ENCODE measurements at regions not wholly inside any gene's neighbourhood (a gene's known extent, or its start where the extent isn't known, plus 50 kb on each side); places are given as distances from the start of the nearest gene placed in this dataset.
"Not testable (repeated sequence)": the region's sequence is repeated elsewhere in the genome, so short reads cannot be mapped to it uniquely, and the experiment has no call there.

DNA sequence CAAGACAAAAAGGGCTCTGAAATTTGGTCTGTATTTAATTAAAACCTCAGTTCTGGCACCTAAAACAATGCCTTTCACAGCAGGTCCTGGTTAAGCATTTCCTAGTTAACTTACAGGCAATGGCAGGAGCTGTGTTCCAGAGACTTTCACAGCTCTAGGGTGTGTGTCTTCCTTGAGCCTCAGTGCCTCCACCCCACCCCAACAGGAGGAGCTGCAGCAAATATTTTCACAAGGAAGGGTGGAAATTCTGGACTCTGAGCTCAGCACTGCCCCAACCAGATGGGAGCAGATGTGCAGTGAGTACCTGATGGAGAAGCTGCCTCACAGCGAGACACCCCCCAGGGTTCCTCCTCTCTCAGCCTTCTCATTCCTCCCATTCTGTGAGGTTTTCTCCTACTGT, 106.3 kb upstream of the SPATA12 start:
- DNase-seq (ENCODE audit: low read depth): no peak
- TF ChIP-seq, protein P1, sequence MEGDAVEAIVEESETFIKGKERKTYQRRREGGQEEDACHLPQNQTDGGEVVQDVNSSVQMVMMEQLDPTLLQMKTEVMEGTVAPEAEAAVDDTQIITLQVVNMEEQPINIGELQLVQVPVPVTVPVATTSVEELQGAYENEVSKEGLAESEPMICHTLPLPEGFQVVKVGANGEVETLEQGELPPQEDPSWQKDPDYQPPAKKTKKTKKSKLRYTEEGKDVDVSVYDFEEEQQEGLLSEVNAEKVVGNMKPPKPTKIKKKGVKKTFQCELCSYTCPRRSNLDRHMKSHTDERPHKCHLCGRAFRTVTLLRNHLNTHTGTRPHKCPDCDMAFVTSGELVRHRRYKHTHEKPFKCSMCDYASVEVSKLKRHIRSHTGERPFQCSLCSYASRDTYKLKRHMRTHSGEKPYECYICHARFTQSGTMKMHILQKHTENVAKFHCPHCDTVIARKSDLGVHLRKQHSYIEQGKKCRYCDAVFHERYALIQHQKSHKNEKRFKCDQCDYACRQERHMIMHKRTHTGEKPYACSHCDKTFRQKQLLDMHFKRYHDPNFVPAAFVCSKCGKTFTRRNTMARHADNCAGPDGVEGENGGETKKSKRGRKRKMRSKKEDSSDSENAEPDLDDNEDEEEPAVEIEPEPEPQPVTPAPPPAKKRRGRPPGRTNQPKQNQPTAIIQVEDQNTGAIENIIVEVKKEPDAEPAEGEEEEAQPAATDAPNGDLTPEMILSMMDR (IDR thresholded peaks at IDR 0.05; ENCODE audit: control insufficient read depth, insufficient read depth, low read depth, low read length, missing control alignments): no peak
- no peak overlapping the region for H3K4me3 ChIP-seq (ENCODE audit: control insufficient read depth, low read depth, low read length)

- no peak for DNase-seq (ENCODE audit: low read depth)
- TF ChIP-seq, protein P1 (IDR thresholded peaks at IDR 0.05; ENCODE audit: control insufficient read depth, insufficient read depth, low read depth, low read length, missing control alignments): no peak
- no peak overlapping the region for H3K4me3 ChIP-seq (ENCODE audit: control insufficient read depth, low read depth, low read length)
Measured at GRCh38 chr3:56952846-56953245, 107.6 kb upstream of the SPATA12 start.

DNA sequence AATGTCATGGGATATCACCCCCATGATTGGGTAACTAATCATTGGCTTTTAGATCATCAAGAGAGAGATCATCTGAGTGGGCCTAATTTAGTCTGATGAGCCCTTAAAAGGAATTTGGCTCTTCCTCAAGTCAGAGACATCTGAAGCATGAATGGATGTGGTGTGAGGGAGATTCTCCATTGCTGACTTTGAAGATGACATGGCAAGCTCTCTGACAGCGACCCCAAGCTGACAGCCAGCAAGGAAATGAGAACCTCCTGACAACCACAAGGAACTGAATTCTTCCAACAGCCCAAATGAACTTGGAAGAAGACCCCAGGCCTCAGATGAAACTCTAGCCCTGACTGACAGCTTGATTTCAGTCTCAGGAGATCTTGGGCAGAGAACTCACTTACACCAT, 108.4 kb upstream of the SPATA12 start:
- no peak overlapping the region for H3K4me3 ChIP-seq (ENCODE audit: control insufficient read depth, low read depth, low read length)
- TF ChIP-seq, protein P1 (IDR thresholded peaks at IDR 0.05; ENCODE audit: control insufficient read depth, insufficient read depth, low read depth, low read length, missing control alignments): no peak
- no peak for DNase-seq (ENCODE audit: low read depth)

DNA sequence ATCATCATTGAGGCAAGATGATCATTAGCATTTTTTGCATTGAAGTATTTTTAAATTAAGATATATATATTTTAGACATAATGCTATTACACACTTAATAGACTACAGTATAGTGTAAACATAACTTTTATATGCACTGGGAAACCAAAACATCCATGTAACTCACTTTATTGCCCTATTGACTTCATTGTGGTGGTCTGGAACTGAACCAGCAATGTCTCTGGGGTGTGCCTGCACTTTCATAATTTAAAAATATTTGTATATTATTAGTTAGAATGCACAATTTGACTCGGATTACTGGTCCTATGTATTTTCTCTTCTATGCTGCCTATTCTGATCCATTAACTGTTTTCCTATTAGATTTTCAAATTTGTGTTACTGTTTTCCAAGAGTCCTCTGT, 109.1 kb upstream of the SPATA12 start:
- TF ChIP-seq, protein P1 (IDR thresholded peaks at IDR 0.05; ENCODE audit: control insufficient read depth, insufficient read depth, low read depth, low read length, missing control alignments): no peak
- DNase-seq (ENCODE audit: low read depth): no peak
- no peak overlapping the region for H3K4me3 ChIP-seq (ENCODE audit: control insufficient read depth, low read depth, low read length)

- H3K4me3 ChIP-seq (ENCODE audit: control insufficient read depth, low read depth, low read length); DNase-seq (ENCODE audit: low read depth): not testable (repeated sequence)
Measured at GRCh38 chr3:56945378-56945777, 115.1 kb upstream of the SPATA12 start.

GRCh38 chr3:56942523-56942922, 117.9 kb upstream of the SPATA12 start:
- TF ChIP-seq, protein P1 (IDR thresholded peaks at IDR 0.05; ENCODE audit: control insufficient read depth, insufficient read depth, low read depth, low read length, missing control alignments): no peak
- H3K4me3 ChIP-seq (ENCODE audit: control insufficient read depth, low read depth, low read length): no peak overlapping the region
- DNase-seq (ENCODE audit: low read depth): no peak

GRCh38 chr3:56940976-56941375, 119.5 kb upstream of the SPATA12 start:
- TF ChIP-seq, protein P1 (IDR thresholded peaks at IDR 0.05; ENCODE audit: control insufficient read depth, insufficient read depth, low read depth, low read length, missing control alignments): no peak
- no peak overlapping the region for H3K4me3 ChIP-seq (ENCODE audit: control insufficient read depth, low read depth, low read length)
- DNase-seq (ENCODE audit: low read depth): no peak

Measured in AG09309 (cell line).